GM03348 (cell line): ENCODE measurements at regions not wholly inside any gene's neighbourhood (a gene's known extent, or its start where the extent isn't known, plus 50 kb on each side); places are given as distances from the start of the nearest gene placed in this dataset.
A peak's percentile ranks its signal among the peaks of the same experiment; 100 is the strongest.

Source experiments
- DNase-seq: peaks from one replicate; pipeline ENCODE4 v3.0.0; 2012; ENCODE audit warnings: low spot score

DNA sequence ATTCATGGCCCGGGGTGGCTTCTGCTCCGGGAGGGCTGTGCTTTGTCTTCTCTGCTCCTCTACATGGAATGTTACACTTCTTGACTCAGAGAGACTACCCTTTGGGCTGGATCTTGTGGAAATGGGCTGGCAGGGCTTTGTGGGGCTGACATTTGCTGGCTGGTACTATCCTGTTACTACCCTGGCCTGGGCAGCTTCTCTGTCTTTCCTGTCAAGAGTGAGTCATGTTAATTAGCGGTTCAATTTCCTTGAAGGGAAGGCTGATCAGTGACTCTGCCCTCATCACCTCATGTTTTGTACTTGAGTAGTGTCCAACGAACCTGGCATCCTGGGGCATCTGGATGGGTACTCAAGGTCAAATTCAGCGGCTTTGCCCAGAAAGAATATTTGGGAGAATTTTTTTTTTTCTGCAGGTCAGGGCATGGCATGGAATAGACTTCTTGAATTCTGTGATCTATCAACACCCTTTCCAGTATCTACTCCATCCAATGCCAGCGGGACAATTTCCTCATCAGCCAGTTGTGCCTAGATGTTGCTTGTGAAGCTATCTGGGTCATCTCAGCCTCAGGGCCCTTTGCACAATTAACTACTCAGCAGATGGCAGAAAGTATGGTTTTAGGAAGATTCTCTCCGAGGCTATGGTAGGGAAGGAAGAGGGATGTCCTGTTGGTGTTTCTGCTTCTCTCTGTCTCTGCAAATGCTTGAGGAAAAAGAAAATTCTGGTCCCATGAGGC lies 140.5 kb upstream of the PLET1 start:
- peak; percentile 11 for DNase-seq

GRCh38 chr11:112403432-112403831 lies 142.8 kb upstream of the PLET1 start:
- no peak for DNase-seq

- DNase-seq, result no peak
Observed at GRCh38 chr11:112404112-112404511, 143.5 kb upstream of the PLET1 start.

- no peak for DNase-seq
Observed at GRCh38 chr11:112408517-112408916, 147.9 kb upstream of the PLET1 start.

- no peak for DNase-seq
Observed at GRCh38 chr11:112410325-112410724, 149.7 kb upstream of the PLET1 start.

- DNase-seq, result no peak
Observed at GRCh38 chr11:112412383-112412782, 151.7 kb upstream of the PLET1 start.

GRCh38 chr11:112417339-112417738 lies 156.7 kb upstream of the PLET1 start:
- DNase-seq, result no peak

DNA sequence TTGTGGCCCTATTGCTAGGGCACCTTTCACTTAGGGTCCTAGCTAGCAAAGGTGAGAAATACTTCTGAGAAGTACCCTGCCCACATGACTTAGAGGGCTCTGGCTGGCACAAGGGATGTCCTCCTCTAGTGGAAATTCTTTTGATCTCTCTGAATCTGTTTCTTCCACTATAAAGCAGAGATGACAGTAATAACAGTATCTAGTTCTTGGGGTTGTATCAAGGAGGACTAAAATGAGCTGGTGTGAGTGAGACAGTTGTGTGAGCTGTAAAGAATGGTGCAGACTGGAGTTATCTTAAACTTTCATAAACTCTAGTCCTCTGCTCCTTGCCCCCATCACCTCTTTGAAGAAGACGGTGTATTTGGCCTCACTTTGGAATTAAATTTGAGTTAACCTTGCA lies 157.8 kb upstream of the PLET1 start:
- no peak for DNase-seq

DNA sequence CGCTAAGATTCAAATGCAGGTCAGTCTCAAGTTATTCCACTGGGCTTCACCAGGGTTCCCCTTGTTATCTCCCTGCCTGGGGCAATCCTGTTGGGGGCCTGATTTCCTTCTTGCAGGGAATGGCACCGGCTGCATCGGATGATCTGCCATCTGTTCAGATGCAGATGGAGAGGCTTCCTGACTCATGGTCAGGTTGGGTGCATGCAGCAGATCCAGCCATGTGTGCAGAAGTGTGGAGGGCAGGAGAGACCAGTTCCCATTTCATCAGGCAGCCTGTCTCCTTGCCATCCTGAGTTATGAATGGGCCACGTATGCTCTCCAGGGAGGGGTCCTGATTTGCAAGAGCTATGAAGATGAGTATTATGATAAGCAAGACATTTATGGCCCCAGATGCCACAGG lies 161.2 kb upstream of the PLET1 start:
- no peak for DNase-seq

DNA sequence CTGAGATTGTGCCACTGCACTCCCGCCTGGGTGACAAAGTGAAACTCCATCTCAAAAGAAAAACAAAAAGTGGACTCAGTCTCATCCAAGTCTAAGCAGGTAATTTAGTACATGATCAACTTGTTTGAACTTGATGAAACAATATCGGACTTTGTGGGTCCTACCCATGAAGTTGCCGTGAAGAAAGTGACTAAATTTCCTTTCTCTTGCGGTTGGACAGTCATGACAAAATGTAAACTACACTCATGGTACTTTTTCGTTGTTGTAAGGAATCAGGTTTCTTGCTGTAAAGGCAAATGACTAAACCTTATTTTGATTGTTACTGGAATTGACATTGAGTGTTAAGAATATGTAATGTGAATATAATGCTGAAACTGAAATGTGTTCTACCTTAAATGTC lies 164.5 kb upstream of the PLET1 start:
- DNase-seq, result no peak

DNA sequence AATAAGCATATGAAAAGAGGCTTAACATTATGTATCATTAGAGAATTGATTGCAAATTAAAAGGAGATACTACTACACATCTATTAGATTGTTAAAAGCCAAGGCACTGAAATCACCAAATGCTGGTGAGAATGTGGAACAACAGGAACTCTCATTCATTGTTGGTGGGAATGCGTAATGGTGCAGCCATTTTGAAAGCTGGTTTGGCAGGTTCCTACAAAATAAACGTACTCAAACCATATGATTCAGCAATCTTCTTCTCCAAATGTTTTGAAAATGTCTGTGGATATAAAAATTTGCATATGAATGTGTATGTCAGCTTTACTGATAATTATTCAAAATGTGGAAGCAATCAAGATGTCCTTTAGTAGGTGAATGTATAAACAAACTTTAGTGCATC lies 176.4 kb upstream of the PLET1 start:
- no peak for DNase-seq

GRCh38 chr11:112439614-112440013 lies 179.0 kb upstream of the PLET1 start:
- DNase-seq, result no peak

DNA sequence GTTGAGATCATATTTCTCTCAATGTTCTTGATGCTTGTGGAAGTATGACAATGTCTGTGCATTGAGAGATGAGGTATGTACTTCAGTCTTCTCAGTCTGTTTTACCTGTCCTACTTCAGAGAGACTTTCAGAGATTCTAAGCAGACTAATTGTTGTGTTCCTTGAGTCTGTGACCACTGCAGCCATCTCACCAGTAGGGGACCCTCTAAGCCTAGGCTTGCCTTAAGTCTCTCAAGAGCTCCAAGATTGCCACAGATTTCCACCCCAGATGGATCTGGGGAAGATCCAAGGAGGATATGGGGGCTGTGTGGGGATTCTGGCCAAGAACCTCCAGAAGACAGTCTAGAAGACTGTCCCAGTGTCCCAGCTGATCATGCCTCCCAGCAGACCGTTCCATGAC lies 179.9 kb upstream of the PLET1 start:
- no peak for DNase-seq

- no peak for DNase-seq
Observed at GRCh38 chr11:112448168-112448567, 187.5 kb upstream of the PLET1 start.

GRCh38 chr11:112448806-112449205 lies 188.1 kb upstream of the PLET1 start:
- DNase-seq, result no peak

GRCh38 chr11:112451250-112451649 lies 190.6 kb upstream of the PLET1 start:
- DNase-seq, result no peak

- peak; percentile 31 for DNase-seq
Observed at GRCh38 chr11:112453601-112454577, 193.2 kb upstream of the PLET1 start.

GRCh38 chr11:112454841-112455240 lies 194.2 kb upstream of the PLET1 start:
- DNase-seq, result no peak

GRCh38 chr11:112455791-112456190 lies 195.1 kb upstream of the PLET1 start:
- no peak for DNase-seq

DNA sequence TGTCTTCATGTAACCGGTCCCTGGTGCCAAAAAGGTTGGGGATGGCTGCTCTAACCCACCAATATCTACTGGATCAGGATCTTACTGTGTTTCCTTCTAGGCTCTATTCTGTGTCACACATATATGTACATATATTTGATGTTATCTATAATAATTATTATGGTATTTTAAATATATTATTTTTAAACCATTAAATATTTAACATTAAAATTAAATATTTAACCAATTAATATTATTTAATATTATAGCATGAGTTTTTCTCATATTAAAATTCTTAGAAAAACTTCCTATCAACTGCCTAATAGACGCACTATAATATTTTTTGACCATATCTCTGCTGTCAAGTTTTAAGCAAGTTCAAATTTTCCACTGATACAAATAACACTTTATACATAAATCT lies 196.9 kb upstream of the PLET1 start:
- DNase-seq, result no peak

DNA sequence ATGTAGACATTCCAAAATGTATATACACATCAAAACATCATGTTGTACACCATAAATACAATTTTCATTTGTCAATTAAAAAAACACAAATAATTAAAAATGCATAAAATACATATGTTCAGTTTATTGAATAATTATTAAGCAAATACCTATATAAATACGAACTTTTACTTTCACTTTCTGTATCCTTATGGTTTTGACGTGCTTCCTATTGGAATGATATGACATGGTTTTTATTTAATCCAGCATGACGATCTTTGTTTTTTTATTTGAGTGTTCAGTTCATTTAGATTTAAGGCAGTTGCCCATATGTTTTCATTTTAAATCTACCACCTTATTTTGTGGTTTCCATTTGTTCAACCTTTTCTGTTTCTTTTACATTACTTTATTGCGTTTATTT lies 198.3 kb upstream of the PLET1 start:
- DNase-seq, result no peak

GRCh38 chr11:112460141-112460540 lies 199.5 kb upstream of the PLET1 start:
- DNase-seq, result no peak

GRCh38 chr11:112464949-112465348 lies 204.3 kb upstream of the PLET1 start:
- DNase-seq, result no peak
